Lung (tissue), 11 donors: ENCODE measurements at regions not wholly inside any gene's neighbourhood (a gene's known extent, or its start where the extent isn't known, plus 50 kb on each side); places are given as distances from the start of the nearest gene placed in this dataset.
A peak's percentile ranks its signal among the peaks of the same experiment; 100 is the strongest.

Experiments used
- ATAC-seq: fragments of 200-7000 bp; cut with Tn5 transposase; one replicate; pipeline ENCODE4 v1.9.1; 2020; ENCODE audit warnings: moderate number of reproducible peaks; ENCODE audit not compliant: insufficient read depth, low FRiP score
- DNase-seq, 3 donors: peaks; one replicate each; pipeline ENCODE4 v3.0.0-alpha.2; 2013 to 2017
- H3K27ac ChIP-seq, 2 donors: one replicate each; pipeline ENCODE4 v1.5.1; 2013; ENCODE audit warnings: mild to moderate bottlenecking in 2 of 2, moderate library complexity in 2 of 2, control low read depth in 1 of 2, inconsistent platforms in 1 of 2, low read depth in 1 of 2, low read length in 1 of 2
- H3K27me3 ChIP-seq, 3 donors: one replicate each; pipeline ENCODE4 v1.5.1; 2013; ENCODE audit warnings: low read length in 2 of 3; ENCODE audit not compliant: control insufficient read depth in 3 of 3, insufficient read depth in 3 of 3
- H3K36me3 ChIP-seq, 4 donors: one replicate each; pipeline ENCODE4 v1.5.1; 2013; ENCODE audit warnings: low read length in 4 of 4, mild to moderate bottlenecking in 1 of 4, moderate library complexity in 1 of 4; ENCODE audit not compliant: control insufficient read depth in 4 of 4, insufficient read depth in 4 of 4
- H3K4me1 ChIP-seq, 5 donors: one replicate each; pipeline ENCODE4 v1.5.1; 2013; ENCODE audit warnings: low read length in 5 of 5, mild to moderate bottlenecking in 2 of 5, moderate library complexity in 1 of 5; ENCODE audit not compliant: control insufficient read depth in 5 of 5, insufficient read depth in 5 of 5
- H3K4me3 ChIP-seq: one replicate; pipeline ENCODE4 v1.5.1; 2013; ENCODE audit warnings: mild to moderate bottlenecking, control low read depth, moderate library complexity
- H3K9ac ChIP-seq, 2 donors: one replicate each; pipeline ENCODE4 v1.5.1; 2013; ENCODE audit warnings: low read length in 2 of 2, control low read depth in 1 of 2; ENCODE audit not compliant: insufficient read depth in 1 of 2
- H3K9me3 ChIP-seq, 4 donors: one replicate each; pipeline ENCODE4 v1.5.1; 2013; ENCODE audit warnings: low read length in 3 of 4, mild to moderate bottlenecking in 1 of 4, moderate library complexity in 1 of 4; ENCODE audit not compliant: control insufficient read depth in 4 of 4, insufficient read depth in 3 of 4
- CTCF ChIP-seq: IDR thresholded peaks from 2 replicates; pipeline ENCODE4 v1.5.1; 2012; ENCODE audit warnings: mild to moderate bottlenecking; ENCODE audit errors: control extremely low read depth, extremely low read depth
- WGBS, 2 donors: extraction: QIAGEN DNeasy Blood & Tissue Kit; methylation state at CpG; one replicate each; pipeline ENCODE4 v1.1.7; 2013; 5-methylcytosine and 5-hydroxymethylcytosine counted together
- donor health status: control.
- donor health status: control.
- donor health status: Bipolar disorder and iron deficiency.
- donor health status: healthy.
- donor health status: DM: yes; HTN: yes; CAD: no.

GRCh38 chr16:17812771-17813170 lies 342.0 kb upstream of the XYLT1 start:
- no peak overlapping the region for H3K9ac ChIP-seq
- ATAC-seq (no peak), DNase-seq (no peak)
- no peaks in the 10 kb centered on the region for H3K36me3 ChIP-seq
- H3K27ac ChIP-seq: no peak overlapping the region
- peaks cover 0 to 4% (median 1%) of the 10 kb centered on the region in 4 donors for H3K9me3 ChIP-seq
- TF ChIP-seq CTCF: no peak
- no peaks in the 10 kb centered on the region for H3K4me1 ChIP-seq
- no peak overlapping the region for H3K4me3 ChIP-seq
- no peaks in the 10 kb centered on the region for H3K27me3 ChIP-seq
- 96 to 97% methylated on average over 1 of the region's 1 CpG for WGBS, 2 donors

GRCh38 chr16:17804857-17805256 lies 334.1 kb upstream of the XYLT1 start:
- H3K4me3 ChIP-seq: no peak overlapping the region
- 72 to 76% methylated on average over 8 of the region's 8 CpGs for WGBS, 2 donors
- no peak overlapping the region for H3K27ac ChIP-seq
- H3K27me3 ChIP-seq: peaks cover 0 to 3% (median 0%) of the 10 kb centered on the region in 3 donors
- ATAC-seq: no peak
- TF ChIP-seq CTCF: no peak
- H3K36me3 ChIP-seq: no peaks in the 10 kb centered on the region
- DNase-seq: peak in 1 of 3 donors; percentile 14
- H3K4me1 ChIP-seq: no peaks in the 10 kb centered on the region
- H3K9me3 ChIP-seq: no peaks in the 10 kb centered on the region
- H3K9ac ChIP-seq: no peak overlapping the region

- no peak for ATAC-seq
- no peaks in the 10 kb centered on the region for H3K9me3 ChIP-seq
- H3K9ac ChIP-seq: no peak overlapping the region
- no peak overlapping the region for H3K27ac ChIP-seq
- H3K36me3 ChIP-seq: no peaks in the 10 kb centered on the region
- DNase-seq: no peak
- 57 to 80% methylated on average over 5 of the region's 5 CpGs for WGBS, 2 donors
- H3K27me3 ChIP-seq: peaks cover 0 to 3% (median 0%) of the 10 kb centered on the region in 3 donors
- TF ChIP-seq CTCF: no peak
- no peaks in the 10 kb centered on the region for H3K4me1 ChIP-seq
- no peak overlapping the region for H3K4me3 ChIP-seq
Measured at GRCh38 chr16:17803625-17804410, 333.1 kb upstream of the XYLT1 start.
